GM18870 (cell line): ENCODE measurements at regions not wholly inside any gene's neighbourhood (a gene's known extent, or its start where the extent isn't known, plus 50 kb on each side); places are given as distances from the start of the nearest gene placed in this dataset.

ENCODE experiments used
- ATAC-seq: cut with Tn5 transposase; IDR thresholded peaks from one replicate; pipeline ENCODE4 v1.9.1; 2021; ENCODE audit warnings: moderate library complexity; ENCODE audit not compliant: unreplicated experiment

GRCh38 chr11:112881461-112881860, 79.8 kb upstream of the NCAM1 start:
- ATAC-seq, result no peak

- no peak for ATAC-seq
These were observed 78.5 kb upstream of the NCAM1 start for GRCh38 chr11:112882494-112883381.

DNA sequence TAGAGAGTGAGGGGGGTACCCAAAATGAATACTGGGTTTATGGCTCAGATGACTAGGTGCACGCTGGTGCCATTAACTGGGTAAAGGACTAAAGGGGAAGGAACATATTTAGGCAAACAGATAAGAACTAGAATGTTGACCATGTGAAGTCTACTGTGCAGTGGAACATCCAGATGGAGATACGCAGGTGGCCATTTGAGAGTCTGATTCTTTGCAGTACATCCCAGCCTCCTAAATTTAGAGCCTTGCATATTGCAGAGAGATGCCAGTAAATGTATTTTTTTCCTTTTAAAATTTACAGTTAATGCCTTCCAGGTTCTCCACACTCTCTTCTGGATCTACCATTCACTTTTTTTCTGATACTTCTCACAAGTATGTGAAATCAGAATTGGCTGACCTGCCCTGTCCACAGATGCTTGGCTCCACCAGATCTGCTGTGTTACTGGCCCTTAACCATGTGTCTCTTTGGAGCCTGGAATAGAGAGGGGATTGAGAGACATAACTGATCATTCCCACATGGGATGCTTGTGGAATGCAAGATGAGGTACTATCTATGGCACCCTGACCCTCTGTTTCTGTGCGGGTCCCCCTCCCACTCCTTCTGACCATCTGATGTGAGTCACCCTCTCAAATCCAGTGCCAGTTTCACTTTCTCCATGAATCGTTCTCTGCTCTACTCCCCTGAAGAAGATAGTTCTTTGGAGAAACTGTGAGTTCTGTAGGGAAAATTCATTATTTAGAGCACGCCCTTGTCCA, 77.0 kb upstream of the NCAM1 start:
- ATAC-seq, result no peak

DNA sequence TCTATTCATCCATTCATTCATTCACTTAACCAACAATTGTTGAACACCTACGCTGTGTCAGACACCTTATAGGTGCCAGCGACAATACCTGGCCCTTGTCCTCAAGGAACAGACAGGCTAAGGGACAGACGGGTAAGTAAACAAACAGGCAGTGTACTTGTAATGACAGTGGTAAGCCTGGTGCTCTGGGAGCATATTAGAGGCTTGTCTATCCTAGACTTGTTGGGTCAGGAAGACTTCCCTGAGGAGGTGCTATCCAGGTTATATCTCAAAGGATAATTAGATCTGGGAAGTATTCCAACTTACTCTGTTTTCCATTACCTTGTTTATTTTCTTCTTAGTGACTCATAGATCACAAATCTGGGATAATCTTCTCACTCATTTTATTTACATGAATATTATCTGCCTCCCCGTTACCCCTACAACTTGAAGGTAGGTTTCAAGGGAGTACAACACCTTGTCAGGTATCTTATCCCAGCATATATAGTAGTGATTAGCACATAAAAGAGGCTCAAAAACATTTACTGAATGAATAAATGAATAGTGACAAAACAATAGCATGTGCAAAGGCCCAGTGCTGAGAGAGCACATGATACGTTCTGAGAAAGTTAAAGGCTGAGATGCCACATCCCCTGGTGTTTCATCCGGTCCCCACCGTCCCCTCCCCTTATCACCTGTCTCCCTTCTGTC, 75.3 kb upstream of the NCAM1 start:
- no peak for ATAC-seq

DNA sequence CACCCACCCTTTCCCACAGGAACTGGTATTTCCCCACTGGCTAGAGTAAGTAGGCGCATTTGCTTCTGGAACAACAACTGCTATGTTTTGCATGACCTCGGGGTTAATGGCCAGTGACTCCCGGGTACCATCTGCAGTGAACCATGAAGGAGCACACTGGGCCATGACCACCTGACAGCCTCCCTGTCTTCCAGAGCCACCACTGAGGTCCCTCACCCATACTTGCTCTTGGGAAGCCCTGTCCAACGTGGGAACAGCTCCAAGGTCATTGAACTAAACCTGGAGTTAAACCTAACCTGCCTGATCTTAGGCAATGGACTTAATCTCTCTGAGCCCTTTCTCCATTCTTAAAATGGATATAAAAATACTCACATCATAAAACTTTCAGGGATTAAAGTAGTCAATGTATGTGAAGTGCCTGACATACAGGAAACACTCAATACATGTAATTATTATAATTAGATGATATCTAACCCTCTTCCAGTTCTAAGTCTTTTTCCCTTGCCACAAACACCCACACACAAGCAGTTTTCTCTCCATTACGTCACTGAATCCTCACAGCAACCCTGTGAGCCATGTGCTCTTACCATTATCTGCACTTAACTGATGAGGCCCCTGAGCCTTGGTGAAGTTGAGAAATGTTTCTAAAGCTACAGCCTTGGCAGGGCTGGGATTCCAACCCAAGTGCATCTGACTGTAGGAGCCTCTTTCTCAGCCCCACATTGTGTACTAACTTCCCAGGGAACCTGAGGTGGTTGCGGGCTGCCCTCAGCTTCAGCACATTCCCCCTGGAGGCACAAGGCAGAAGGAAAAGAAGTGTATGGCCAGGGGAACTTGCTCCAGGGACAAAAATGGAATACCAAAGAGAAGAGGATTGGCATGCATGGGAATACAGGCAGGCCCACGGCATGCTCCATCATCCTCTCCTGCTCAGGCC, 74.5 kb upstream of the NCAM1 start:
- ATAC-seq, result no peak

- ATAC-seq, result no peak
These were observed 71.8 kb upstream of the NCAM1 start for GRCh38 chr11:112889446-112889845.

DNA sequence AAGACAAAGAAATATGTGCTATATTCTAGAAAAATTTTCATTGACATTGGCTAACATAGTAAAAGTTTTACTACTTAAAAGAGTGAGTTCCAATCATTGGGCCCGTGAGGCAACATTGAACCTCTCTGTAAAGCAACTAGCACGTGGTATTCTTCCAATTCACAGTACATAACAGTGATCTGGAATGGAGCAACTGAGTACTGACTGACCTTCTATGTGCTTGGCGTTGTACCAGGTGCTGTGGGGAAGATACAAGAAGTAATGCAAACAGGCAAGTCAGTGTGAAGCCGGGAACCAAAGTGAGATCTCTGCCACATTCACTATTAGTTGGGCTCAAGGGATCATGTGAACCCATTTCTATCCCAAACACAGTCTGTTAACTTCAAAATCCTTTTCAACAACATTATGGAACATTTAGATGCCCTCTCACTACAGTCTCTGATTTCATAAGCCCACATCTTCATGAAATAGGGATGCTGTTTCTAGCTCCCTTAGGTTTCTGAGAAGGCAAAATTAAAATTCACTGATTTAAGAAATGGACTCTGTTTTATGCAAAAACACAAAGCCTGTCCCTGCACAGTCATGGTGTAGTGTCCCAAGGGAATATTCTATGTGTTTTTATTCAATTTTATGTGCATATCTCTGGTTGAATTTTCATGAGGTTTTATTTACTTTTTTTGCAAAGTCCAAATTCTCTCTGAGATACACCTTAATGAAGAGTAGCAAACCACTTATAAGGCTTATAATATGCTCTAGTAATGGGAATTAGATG, 61.8 kb upstream of the NCAM1 start:
- no peak for ATAC-seq

DNA sequence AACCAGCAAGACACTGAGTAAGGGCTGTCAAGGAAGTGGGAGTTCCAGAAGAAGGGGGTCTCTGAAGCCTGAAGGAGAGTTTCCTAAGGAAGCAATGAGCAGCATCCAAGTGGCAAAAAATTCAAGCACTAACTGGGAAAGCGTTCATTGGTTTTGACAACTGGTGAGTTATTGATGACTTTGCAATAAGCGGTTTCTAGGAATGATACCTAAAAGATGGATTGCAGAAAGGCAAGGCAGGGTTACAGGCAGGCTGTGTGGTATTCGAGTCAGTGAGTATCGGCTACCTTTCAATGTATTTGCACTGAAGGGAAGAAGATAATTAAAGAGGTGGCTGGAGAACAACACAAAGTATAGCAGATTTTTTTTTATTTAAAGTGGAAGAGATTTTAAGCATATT, 59.3 kb upstream of the NCAM1 start:
- no peak for ATAC-seq

GRCh38 chr11:112902361-112903011, 58.7 kb upstream of the NCAM1 start:
- ATAC-seq, result no peak

GRCh38 chr11:112903340-112903739, 57.9 kb upstream of the NCAM1 start:
- no peak for ATAC-seq

GRCh38 chr11:112911124-112911523, 50.1 kb upstream of the NCAM1 start:
- no peak for ATAC-seq
